GM12872 (cell line): ENCODE measurements at regions not wholly inside any gene's neighbourhood (a gene's known extent, or its start where the extent isn't known, plus 50 kb on each side); places are given as distances from the start of the nearest gene placed in this dataset.

ENCODE experiments used
- TF ChIP-seq, protein P1 (sequence below): IDR thresholded peaks from 3 replicates; pipeline ENCODE4 v1.5.1; 2011; ENCODE audit warnings: low read depth, mild to moderate bottlenecking, low read length, moderate library complexity; ENCODE audit not compliant: insufficient read depth

- TF ChIP-seq, protein P1, sequence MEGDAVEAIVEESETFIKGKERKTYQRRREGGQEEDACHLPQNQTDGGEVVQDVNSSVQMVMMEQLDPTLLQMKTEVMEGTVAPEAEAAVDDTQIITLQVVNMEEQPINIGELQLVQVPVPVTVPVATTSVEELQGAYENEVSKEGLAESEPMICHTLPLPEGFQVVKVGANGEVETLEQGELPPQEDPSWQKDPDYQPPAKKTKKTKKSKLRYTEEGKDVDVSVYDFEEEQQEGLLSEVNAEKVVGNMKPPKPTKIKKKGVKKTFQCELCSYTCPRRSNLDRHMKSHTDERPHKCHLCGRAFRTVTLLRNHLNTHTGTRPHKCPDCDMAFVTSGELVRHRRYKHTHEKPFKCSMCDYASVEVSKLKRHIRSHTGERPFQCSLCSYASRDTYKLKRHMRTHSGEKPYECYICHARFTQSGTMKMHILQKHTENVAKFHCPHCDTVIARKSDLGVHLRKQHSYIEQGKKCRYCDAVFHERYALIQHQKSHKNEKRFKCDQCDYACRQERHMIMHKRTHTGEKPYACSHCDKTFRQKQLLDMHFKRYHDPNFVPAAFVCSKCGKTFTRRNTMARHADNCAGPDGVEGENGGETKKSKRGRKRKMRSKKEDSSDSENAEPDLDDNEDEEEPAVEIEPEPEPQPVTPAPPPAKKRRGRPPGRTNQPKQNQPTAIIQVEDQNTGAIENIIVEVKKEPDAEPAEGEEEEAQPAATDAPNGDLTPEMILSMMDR = no peak
These were observed 72.2 kb upstream of the SPTLC3 start for GRCh38 chr20:12936524-12936923.

- TF ChIP-seq, protein P1 = no peak
These were observed 67.7 kb upstream of the SPTLC3 start for GRCh38 chr20:12941025-12941424.

DNA sequence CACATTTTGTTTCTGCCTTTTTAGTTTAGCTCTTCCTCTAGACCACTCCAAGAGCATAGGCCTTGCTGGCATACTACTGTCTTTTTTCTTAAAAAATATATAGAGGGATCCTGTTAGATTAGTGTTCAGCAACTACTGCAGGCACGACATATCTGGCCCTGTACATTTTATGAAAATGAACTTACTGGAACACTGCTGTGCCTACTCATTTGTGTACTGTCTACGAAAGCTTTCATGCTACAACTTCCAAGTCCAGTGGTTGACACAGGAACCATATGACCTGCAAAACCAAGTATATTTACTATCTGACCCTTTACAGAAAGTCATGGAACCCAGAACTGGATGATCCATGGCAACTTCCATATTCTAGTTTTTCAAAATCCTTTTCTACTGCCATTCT is 66.6 kb upstream of the SPTLC3 start:
- TF ChIP-seq, protein P1 = no peak

GRCh38 chr20:12946789-12947188 is 62.0 kb upstream of the SPTLC3 start:
- TF ChIP-seq, protein P1 = no peak

DNA sequence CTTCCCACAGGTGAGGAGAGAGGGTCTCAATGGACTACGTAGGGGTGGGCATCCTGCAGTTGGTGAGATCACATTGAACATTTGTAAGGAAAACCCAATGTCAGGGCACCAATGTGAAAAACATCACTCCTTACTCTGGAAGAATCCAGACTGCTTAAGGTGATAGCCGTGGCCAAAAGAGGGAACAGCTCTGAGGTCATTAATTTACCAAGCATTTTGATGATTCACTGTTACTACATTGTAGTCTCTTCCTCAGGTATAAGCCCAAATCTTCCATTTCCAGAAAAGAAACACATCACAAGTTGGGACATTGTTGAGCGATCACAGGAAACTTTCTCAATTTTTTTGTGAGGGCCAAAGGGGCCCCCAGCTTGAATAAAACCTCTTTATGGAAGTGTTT is 61.1 kb upstream of the SPTLC3 start:
- TF ChIP-seq, protein P1 = no peak

DNA sequence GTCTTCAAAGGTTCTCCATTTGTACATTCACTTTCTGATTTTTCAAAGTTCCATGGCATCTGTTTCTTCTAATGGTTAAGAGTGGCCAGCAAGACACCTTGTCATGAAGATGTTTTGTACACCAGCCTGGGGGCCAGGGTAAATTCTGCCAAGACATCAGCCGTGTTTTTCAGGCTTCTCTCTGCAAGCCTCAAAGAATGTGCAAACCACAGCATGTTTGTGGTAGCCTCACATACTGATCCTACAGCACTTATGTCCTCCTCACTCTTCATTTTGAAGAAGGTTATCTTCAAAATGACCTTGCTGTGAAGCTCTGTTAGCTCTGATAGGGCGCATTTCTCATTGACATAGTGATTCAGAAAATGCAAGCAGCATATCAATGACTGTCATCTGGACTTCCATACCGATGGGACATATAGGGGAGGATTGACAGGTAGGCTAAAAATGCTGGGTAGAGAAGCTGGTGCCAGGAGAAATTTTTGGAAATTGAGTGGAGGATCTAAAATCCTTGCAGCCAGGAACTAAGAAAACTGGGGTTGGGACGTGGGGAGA is 59.3 kb upstream of the SPTLC3 start:
- TF ChIP-seq, protein P1 = no peak

DNA sequence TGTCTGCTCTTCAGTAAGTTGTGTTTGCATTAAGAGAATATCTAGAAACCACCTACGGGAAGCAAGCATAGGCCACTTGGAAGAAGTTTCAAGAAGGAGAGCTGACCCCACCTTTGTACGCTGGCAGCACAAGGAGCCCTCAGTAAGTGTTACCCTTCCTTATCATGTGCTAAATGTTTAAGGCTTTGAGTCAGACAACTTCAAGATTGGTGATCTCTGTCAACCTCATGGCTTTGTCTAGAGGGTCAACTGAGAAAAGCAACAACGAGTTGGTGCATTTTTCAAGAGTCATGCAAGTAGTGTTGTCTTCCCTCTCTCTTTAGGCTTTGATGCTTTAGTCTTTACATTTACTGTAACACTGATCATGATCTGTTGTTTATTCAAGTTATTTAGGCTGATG is 53.2 kb upstream of the SPTLC3 start:
- TF ChIP-seq, protein P1 = no peak
